ENCODE measurements at regions not wholly inside any gene's neighbourhood (a gene's known extent, or its start where the extent isn't known, plus 50 kb on each side); places are given as distances from the start of the nearest gene placed in this dataset.

- peak overlapping the region; percentile 88 for H2BK120ac ChIP-seq (replicated peaks; ENCODE audit: low read depth, low read length)
- H2BK5ac ChIP-seq (ENCODE audit: low read depth, low read length): peak overlapping the region; percentile 79; the same call in 1 of the 2 replicates
- DNase-seq (ENCODE audit: low read depth in 1 of 2, low spot score in 2 of 2) (peak in 1 of 2 experiments; percentile 29), FAIRE-seq (peak; percentile 45)
- H4K5ac ChIP-seq (ENCODE audit: insufficient read length, low read depth, low read length): peak overlapping the region; percentile 97
- H3K79me1 ChIP-seq (ENCODE audit: low read depth, low read length): no peaks in the 10 kb centered on the region
- POLR2A ChIA-PET (ENCODE audit: partially characterized antibody): interaction anchor here (0.6 to 2.6 kb wide), 2 partner anchors 66 to 194 kb away, joined by 3 to 14 read pairs; no protein-coding TSS in a partner anchor
- H3K9ac ChIP-seq (replicated peaks in 1 of 4; ENCODE audit: extremely low read depth in 1 of 4, low read depth in 3 of 4, low read length in 3 of 4): no peak overlapping the region
- peak overlapping the region in 1 of 2 experiments; percentile 31; a peak in 1 of 4 replicates for H3K4me2 ChIP-seq (ENCODE audit: insufficient read depth in 1 of 2, low read depth in 2 of 2, low read length in 2 of 2)
- H3K4me1 ChIP-seq (replicated peaks in 1 of 4; ENCODE audit: control insufficient read depth in 3 of 4, insufficient read depth in 4 of 4, low read length in 3 of 4): peaks cover 0 to 5% (median 2%) of the 10 kb centered on the region in 4 experiments; a peak in 5 of 7 replicates
- H2BK20ac ChIP-seq (ENCODE audit: low read length): no peak overlapping the region
- no peak overlapping the region; the same call in 1 of the 2 replicates for H3K27ac ChIP-seq (ENCODE audit: low read depth, low read length)
- no peaks in the 10 kb centered on the region for H4K20me1 ChIP-seq (replicated peaks in 1 of 2; ENCODE audit: control insufficient read depth in 1 of 2, insufficient read depth in 2 of 2, low read length in 2 of 2)
- H2AFZ ChIP-seq (ENCODE audit: low read length): no peak overlapping the region
- no peak overlapping the region for H3K56ac ChIP-seq (replicated peaks; ENCODE audit: insufficient read length, low read depth, low read length)
- CTCF ChIA-PET (ENCODE audit: partially characterized antibody): interaction anchor here (0.7 to 4.4 kb wide), 18 partner anchors 8 to 307 kb away, joined by 3 to 42 read pairs (median 4); no protein-coding TSS in a partner anchor
- no peak overlapping the region for H2AK5ac ChIP-seq (ENCODE audit: low read depth, low read length)
- no peak overlapping the region for H4K8ac ChIP-seq (ENCODE audit: extremely low read depth, insufficient read depth, low read length)
- H3K14ac ChIP-seq (ENCODE audit: insufficient read length): no peak overlapping the region
- H2BK15ac ChIP-seq (ENCODE audit: low read length): no peak overlapping the region
- H3K23me2 ChIP-seq (ENCODE audit: low read depth, low read length): no peaks in the 10 kb centered on the region
- no peak overlapping the region for H3K4ac ChIP-seq (replicated peaks; ENCODE audit: insufficient read length, low read depth, low read length)
- no peak overlapping the region for H3K18ac ChIP-seq (ENCODE audit: extremely low read depth, low read length)
- H3K27me3 ChIP-seq (replicated peaks in 1 of 4; ENCODE audit: control insufficient read depth in 3 of 4, extremely low read depth in 1 of 4, insufficient read depth in 3 of 4, low read length in 3 of 4): no peaks in the 10 kb centered on the region
- peaks cover 0 to 3% (median 0%) of the 10 kb centered on the region in 4 experiments; a peak in 2 of 8 replicates for H3K36me3 ChIP-seq (ENCODE audit: control insufficient read depth in 2 of 4, insufficient read depth in 4 of 4, low read length in 3 of 4)
- no peak overlapping the region for H2BK12ac ChIP-seq (ENCODE audit: low read depth, low read length)
- H3K9me3 ChIP-seq (ENCODE audit: insufficient read depth in 2 of 2, low read depth in 1 of 2, low read length in 1 of 2): peaks cover 0 to 7% of the 10 kb centered on the region in 2 experiments; a peak in 2 of 4 replicates
- H3K4me3 ChIP-seq (ENCODE audit: extremely low read depth in 1 of 4, insufficient read depth in 2 of 4, low read depth in 3 of 4, low read length in 4 of 4): peak overlapping the region in 1 of 4 experiments; percentile 28; a peak in 1 of 8 replicates
- H3K23ac ChIP-seq (ENCODE audit: insufficient read length): no peak overlapping the region
- no peaks in the 10 kb centered on the region for H3K79me2 ChIP-seq (ENCODE audit: control insufficient read depth in 1 of 2, insufficient read depth in 2 of 2, low read length in 2 of 2)
- no peak overlapping the region for H4K91ac ChIP-seq (replicated peaks; ENCODE audit: insufficient read length, low read length)
- TF ChIP-seq POU5F1 (IDR thresholded peaks at IDR 0.05; ENCODE audit: low read depth, low read length) (0 out of 2 replicates have a peak, but pooled peaks have one; percentile 43), HDAC6 (IDR thresholded peaks at IDR 0.05; ENCODE audit: low read depth, low read length) (no peak), NANOG (IDR thresholded peaks at IDR 0.05; ENCODE audit: insufficient read depth, low read depth, low read length, poor library complexity, severe bottlenecking) (peak; percentile 28)
These were observed 233.0 kb upstream of the NFIA start for GRCh38 chr1:60849401-60849800.
